ENCODE measurements at regions not wholly inside any gene's neighbourhood (a gene's known extent, or its start where the extent isn't known, plus 50 kb on each side); places are given as distances from the start of the nearest gene placed in this dataset.
A peak's percentile ranks its signal among the peaks of the same experiment; 100 is the strongest.

DNA sequence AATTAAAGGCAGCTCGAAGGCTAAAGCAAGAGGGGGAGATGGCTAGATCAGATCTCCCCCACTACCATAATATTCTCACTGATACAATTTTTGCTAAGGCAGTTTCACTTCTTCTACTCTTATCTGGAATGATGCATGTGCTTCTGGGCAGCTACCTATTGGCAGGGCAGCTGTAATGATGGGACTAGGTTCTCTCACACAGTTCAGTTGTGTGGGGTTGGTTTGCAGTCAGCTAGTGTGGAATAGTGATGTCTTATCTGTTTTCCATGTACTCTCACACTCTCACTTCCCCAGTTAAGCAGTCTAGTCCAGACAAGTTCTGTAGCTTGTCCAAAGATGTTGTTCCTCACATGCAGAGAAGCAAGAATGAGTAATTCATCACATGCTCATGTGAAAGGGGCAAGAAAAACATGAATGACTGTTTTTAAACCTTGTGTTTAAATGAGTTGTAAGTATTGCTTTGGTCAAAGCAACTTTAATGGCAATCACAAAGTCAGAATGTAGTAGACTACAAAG lies 836.1 kb downstream of the CBLN2 start:
- no peak for FAIRE-seq

DNA sequence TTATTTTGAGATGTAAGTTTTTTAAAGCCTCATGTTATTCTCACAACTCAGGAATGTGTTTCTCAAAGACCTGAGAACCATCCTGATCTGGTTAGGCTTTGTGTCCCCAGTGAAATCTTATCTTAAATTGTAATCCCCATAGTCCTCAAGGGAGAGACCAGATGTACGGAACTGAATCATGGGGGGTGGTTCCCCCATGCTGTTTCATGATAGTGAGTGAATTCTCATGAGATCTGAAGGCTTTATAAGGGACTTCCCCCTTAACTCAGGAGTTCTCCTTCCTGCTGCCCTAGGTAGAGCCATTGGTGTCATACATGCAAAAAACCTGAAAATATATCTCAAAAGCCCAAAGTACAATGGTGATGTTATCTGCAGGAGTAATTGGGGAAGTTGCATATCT lies 836.7 kb downstream of the CBLN2 start:
- FAIRE-seq, result no peak

DNA sequence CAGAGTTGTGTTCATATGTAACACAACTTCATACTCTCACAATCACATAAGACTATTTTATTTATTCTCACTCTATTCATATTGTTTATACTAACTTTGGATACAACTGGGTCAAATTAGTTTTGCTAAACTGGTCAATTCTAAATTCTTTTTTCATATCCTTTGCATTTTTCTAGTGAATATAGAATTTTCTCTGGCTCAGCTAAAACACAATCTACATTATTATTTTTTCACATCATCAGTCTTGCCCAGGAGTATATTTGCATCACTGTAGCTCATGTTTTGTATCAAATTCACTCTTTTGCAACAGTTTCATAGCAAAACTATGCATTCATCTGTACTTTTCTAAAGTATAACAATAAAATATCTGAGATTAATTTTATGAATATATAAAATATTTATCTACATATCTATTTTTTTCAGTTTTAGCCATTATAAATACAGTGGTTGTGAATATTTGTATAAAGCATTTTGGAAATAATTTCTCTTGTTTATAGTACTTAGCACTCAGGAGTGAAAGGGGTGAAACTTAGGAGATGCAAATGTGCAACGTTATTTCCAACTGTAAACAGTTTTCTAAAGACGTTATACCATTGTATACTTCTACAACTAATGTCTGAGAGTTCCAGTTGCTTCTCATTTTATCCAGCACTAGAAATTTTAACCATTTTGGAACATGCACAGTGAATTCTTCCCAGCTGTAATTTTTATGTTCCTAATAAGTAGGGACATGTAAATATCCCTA lies 854.6 kb downstream of the CBLN2 start:
- FAIRE-seq, result no peak

DNA sequence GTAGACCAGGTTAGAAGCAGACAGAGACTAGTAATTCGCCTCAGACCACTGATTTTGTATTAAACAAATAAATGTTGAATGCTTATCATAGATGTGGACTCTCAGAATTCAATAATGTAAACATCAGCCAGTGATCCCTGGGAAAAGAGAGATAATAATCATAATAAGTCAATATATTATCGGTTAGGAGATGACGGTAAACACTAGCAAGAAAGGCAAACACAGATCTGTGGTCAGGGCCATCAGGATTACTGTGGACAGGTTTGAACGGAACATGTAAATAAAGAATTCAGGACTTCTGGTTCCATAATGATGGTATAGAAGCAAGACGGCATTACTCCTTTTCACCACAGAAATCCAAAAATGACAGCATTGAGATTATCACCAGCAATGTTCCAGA lies 861.6 kb downstream of the CBLN2 start:
- FAIRE-seq, result no peak

DNA sequence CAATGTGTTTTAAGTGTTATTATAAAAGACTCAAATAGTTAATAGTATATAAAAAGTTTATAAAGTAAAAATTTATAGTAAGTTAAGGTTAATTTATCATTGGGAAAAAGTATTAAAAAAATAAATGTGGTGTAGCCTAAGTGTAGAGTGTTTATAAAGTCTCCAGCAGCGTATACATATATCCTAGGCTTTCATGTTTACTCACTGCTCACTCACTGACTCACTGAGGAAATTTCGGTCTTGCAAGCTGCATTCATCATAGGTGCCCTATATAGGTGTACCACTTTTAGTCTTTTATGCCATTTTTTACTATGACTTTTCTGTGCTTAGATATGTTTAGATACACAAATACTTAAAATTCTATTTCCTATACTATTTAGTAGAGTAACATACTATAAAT lies 866.0 kb downstream of the CBLN2 start:
- peak; percentile 29 for FAIRE-seq

DNA sequence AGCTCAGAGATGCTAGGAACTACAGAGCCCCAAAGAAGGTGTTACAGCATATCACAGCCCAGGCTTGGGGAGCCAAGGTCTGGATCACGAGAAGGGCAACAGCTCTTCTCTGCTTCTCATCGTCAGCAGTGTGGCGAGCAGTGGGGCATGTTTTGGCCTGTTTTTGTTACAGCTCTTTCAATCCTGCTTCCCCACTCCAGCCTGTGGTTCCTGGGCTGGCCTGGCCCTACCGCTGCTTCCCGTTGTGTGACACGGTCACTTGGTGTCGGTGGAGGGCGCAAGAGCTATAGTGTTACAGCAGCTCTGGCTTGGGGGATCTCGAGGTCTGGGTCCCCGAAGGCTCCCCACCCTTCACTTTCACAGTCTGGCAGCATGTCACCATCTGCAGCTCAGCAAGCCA lies 870.2 kb downstream of the CBLN2 start:
- no peak for FAIRE-seq

DNA sequence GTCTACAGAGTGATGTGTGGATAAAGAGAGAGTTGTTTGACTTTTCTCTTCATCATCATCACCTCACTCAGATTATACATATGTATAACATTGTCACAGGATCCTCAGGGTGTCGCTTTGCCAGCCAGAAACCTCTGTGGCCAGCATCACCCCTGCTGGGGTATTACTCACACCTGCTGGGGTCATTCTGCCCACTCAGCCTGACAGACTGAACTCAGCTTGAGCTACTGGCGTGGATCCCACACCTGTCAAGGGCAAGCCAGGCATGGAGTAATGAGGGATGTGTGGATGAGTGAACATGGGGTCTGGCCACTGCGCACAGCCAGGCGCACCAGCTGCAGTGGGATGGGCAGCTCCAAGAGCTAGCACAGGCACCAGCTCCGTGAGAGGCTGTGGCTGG lies 870.6 kb downstream of the CBLN2 start:
- FAIRE-seq, result no peak

DNA sequence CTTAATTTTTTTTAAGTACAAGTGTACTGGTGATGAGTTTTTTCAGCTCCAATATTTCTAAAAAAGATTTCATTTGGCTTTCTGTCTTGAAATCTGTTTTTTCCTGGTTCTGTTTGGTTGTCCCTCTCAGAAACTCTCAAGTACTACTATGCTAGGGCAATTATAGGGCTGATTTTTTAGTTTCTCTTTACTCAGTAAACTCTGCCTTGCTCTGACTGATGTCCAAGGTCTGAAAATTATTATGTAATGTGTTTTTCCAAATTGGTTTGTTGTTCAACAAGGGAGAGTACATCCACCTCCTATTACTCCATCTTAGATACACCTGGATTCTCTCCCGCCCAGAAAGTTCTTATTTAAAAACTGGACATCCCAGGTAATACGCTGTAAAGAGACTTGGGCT lies 877.7 kb downstream of the CBLN2 start:
- no peak for FAIRE-seq

DNA sequence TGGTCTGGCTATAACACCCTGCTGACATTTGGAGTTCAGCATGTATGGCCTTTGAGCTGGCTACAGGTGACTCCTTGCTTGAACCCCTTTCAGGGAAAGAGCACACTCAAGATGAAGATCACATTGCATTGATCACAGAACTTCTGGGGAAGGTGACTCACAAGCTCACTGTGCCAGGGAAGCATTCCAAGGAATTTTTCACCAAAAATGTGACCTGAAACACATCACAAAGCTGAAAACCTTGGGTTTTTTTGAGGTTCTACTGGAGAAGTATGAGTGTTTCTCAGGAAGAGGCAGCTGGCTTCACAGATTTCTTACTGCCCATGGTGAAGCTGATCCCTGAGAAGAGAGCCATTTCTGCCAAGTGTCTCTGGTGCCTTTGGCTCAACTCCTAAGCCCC lies 879.0 kb downstream of the CBLN2 start:
- FAIRE-seq, result no peak

DNA sequence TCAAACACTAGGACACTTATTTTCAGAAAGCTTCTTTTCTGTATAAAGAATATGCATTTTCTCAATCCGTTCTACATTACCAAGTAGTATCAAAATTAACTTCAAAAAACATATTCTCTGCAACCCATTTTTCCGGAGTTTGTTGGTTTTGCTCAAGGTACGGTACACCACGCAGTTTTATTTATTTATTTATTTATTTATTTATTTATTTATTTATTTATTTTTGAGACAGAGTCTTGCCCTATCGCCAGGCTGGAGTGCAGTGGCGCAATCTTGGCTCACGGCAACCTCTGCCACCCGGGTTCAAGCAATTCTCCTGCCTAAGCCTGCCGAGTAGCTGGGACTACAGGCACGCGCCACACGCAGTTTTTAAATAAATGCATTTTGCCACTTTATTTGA lies 900.3 kb downstream of the CBLN2 start:
- no peak for FAIRE-seq

DNA sequence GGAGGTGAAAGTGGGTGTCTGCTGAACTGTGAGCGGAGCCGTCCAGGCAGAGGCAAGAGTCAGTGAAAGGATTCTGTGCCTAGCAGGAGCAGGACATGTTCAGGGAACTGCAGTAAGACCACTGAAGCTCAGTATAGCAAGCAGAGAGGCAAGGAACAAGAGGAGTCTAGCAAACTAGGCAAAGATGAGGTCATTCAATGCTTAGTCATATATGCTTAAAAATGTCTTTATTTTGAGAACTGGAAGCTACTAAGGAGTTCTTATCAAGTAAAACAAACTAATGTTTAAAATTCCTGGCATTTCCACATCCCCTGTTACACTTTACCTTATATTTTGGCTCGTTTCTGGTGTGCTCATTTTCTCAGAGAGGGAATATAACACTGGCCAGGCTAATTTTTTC lies 913.4 kb downstream of the CBLN2 start:
- FAIRE-seq, result no peak

DNA sequence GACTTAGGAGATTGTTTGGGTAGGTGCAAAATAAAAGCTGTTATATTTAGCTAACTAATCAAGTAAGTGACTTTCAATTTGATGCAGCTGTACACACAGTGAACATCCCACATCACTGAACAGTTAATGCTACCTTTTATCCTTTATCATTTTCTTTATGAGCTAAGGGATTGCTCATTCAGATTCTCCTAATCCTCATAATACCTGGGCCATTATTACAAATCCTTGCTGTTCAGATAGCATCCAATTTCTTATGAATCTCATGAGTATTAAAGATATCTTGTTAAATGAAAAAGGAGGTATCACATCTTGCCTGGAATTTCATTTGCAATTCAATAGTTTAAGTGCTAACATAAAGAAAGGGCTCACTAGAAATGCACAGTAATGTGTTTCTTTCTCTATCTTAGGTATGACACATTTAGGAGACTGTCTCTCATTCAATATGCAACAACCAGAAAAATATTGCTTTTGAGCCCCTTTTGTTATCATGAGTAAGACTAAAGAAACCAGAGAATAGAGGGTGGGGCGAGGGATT lies 918.5 kb downstream of the CBLN2 start:
- no peak for FAIRE-seq

DNA sequence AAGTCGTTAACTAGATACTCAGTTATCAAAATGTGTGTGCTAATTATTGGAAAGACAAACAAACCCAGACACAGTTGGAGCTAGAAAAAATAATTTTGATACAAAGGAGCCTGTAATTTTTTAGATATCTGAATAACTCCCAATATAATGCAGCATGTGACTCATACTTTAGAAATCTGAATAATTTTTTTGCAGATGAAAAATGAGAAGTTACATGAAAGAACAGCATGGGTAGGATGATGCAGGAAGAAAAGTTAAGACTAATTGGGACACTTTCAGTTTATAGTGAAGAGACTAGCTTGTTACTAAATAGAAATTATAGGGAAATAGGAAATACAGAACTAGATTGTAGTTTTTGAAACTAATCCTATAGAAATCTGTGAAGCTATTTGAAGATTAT lies 945.8 kb downstream of the CBLN2 start:
- FAIRE-seq, result no peak

DNA sequence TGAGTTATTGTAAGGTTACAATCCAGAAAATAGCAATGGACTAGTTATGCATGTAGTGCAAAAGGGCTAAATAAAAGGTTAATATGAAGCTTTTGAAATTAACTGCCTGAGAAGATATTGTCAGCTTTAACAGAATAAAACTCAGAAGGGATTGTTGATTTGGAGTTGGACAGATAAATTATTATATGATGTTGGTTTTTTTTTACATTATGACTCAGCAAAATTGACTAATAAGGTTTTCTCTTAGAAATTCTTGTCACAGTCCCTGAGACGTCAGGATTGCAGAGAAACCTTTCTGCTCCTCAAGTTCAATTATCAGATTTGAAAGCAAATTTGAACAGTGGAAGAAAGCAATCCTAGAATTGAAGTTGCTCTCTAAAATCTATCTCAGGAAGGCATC lies 946.9 kb downstream of the CBLN2 start:
- FAIRE-seq, result no peak

DNA sequence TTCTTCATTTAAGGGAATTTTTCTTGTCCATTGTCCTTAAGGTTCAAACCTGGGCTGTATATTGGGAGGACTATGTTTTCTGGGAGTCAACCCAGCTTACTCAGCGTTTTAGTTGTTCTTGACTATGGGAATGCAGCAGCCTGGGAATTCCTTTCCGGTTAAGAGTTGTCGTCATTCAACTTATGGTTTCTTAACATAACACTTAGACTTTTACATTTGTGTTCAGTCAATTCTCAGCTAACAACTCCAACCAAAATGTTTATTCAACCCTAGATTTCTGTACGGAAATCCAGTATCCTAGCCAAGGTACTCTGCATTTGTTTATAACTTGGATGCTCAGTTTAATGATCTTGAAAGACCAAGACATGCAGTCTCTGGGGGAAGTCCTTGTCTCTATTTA lies 960.9 kb downstream of the CBLN2 start:
- FAIRE-seq, result no peak

DNA sequence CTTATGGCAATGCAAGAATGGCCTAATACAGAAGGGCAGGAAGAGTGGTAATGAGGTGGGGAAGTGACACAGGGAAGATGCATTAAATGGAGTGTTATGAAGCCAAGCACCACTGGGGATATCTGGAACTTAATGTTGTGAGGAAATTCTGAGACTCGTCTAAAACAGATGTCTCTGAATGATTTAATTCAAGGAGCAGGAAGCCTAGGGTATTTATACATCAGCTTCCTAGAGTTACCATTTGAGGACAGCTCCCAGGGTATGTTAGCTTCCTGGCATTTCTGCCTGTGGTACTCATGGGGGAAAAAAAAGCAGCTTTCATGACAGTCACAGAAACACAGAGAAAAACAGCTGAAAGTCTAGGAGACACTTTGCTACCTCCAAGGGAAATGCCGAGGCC lies 989.5 kb downstream of the CBLN2 start:
- no peak for FAIRE-seq

DNA sequence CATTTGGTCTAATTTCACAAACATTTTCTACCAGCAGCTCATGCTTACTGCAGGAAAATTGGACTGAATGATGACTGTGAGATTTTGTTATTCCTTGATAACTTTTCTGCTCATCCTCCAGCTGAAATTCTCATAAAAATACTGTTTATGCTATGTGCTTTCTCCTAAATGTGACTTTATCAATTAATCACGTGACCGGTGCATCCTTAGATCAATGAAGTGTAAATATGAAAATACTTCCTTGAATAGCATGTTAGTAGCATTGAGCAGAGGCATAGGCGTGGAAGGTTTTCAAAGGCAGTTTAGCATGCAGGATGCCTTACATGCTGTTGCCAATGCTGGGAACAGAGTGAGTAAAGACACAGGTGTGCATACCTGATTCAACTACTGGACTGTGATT lies 1002.5 kb downstream of the CBLN2 start:
- FAIRE-seq, result no peak

DNA sequence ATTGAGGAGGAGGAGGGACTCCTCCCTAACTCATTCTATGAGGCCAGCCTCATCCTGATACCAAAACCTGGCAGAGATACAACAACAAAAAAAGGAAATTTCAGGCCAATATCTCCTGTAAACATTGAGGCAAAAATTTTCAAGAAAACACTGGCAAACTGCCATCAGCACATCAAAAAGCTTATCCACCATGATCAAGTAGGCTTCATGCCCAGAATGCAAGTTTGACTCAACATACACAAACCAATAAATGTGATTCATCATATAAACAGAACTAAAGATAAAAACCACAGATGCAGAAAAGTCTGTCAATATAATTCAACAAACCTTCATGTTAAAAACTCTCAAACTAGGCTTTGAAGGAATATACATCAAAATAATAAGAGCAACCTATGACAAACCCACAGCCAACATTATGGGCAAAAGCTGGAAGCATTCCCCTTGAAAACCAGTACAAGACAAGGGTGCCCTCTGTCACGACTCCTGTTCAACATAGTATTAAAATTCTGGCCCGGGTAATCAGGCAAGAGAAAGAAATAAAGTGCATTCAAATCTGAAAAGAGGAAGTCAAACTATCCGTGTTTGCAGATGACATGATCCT lies 1014.3 kb downstream of the CBLN2 start:
- no peak for FAIRE-seq

DNA sequence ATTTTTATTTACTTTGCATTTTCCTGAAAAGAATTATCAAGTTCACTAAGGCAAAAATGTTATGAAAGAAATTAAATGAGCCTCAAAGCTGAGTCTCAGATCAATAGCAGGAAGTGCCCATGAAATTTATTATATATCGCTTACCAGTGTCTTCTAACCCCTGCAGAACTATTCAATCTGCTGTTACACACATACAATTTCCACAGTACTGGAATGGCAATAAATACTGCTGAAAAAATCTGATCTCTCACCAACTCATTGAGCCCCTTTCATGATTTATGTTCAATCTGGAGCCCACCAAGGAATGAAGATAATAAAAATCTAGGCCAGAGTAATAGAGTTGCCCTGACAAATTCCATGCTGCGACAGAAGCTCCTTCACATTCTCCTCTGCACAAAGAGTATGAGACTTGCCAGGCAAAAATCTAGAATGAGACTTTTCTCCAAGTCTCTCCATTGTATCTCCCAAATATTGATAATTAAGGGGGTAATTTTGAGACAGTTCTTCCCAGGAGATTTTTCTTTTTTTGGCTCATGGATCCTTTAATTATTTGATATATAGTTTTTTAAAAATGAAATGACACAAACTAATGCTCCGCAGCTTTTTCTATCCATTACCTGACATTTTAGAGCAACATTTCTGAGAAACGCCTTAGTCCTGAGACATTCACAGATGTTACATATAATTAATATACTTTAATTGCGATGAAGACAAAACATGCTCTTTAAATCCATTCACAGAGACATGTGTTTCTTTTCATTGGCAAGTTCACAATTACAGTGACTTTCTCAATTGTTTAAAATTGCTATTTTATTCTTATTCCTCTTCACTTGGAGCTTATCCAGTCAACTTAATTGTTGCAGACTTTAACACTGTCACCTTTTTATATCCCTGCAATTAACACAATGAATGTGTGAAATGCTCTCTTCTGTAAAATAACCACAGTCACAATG lies 1020.4 kb downstream of the CBLN2 start:
- peak; percentile 68 for FAIRE-seq

DNA sequence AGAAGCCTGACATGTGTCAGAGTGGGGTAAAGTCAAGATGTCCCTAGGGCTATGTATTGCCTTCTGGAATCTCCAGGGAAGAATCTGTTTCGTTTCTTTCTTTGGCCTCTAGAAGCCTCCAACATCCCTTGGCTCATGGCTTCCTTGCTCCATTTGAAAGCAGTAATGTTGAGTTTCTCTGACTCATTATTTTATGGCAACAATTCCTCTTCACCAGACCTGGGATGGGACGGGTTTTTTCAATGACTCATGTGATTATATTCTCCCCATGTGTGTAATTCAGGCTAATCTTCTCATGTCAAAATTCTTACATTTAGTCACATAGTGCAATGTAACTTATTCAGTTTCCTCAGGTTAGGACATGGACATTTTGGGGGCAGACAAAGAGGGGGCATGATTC lies 1038.6 kb downstream of the CBLN2 start:
- FAIRE-seq, result no peak

DNA sequence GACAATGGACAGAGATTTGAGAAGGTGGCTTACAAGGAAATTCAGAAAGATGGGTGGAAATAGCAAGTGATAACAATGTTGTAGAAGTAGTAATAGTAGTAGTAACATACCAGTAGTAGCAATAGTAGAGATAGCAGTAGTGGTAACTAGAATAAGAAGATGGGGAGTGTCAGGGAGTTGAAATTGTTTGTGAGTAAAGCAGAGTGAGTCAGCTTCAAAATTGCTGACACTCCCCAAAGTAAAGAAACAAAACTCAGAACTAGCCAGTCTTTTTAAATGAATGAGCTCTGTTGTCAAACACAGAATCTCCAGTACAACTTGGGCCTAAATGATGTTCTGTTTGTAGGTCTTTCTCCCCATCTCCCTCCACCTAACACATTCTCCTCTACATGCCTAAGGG lies 1040.9 kb downstream of the CBLN2 start:
- no peak for FAIRE-seq

DNA sequence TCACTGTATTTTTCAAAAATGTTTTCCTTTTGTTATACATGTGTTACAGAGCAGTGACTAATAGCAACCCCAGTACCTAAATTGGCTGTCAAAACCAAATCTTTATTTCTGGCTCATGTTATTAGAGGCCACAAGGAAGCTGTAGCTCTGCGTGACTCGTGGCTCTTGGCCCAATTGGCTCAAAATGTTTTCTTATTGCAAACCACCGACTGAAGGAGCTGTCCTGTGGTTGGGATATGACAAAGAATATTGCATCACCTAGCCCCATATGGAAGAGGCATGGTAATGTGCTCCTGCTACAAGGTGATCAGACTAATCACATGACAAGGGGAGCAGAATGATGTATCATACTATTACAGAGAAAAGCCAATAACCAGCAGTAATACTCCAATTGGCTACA lies 1058.5 kb downstream of the CBLN2 start:
- no peak for FAIRE-seq

All from endometrium (tissue), 2 donors.